Uterus (tissue), 2 donors: ENCODE measurements at regions not wholly inside any gene's neighbourhood (a gene's known extent, or its start where the extent isn't known, plus 50 kb on each side); places are given as distances from the start of the nearest gene placed in this dataset.

Source experiments
- POLR2A ChIP-seq, 2 donors: fragments of 450-650 bp; IDR thresholded peaks; one replicate each; pipeline ENCODE4 v1.6.1; 2016; ENCODE audit warnings: antibody characterized with exemption in 2 of 2, mild to moderate bottlenecking in 1 of 2, moderate library complexity in 1 of 2
- TF ChIP-seq, protein P1 (sequence below), 4 experiments: fragments of 200-600 bp in 2 of 4; fragments of 450-650 bp in 2 of 4; sonication (generic) in 2 of 4; IDR thresholded peaks; one replicate each; pipeline ENCODE4 v1.5.1; 2016 to 2019; ENCODE audit warnings: antibody characterized with exemption in 4 of 4, mild to moderate bottlenecking in 2 of 4, moderate library complexity in 1 of 4

DNA sequence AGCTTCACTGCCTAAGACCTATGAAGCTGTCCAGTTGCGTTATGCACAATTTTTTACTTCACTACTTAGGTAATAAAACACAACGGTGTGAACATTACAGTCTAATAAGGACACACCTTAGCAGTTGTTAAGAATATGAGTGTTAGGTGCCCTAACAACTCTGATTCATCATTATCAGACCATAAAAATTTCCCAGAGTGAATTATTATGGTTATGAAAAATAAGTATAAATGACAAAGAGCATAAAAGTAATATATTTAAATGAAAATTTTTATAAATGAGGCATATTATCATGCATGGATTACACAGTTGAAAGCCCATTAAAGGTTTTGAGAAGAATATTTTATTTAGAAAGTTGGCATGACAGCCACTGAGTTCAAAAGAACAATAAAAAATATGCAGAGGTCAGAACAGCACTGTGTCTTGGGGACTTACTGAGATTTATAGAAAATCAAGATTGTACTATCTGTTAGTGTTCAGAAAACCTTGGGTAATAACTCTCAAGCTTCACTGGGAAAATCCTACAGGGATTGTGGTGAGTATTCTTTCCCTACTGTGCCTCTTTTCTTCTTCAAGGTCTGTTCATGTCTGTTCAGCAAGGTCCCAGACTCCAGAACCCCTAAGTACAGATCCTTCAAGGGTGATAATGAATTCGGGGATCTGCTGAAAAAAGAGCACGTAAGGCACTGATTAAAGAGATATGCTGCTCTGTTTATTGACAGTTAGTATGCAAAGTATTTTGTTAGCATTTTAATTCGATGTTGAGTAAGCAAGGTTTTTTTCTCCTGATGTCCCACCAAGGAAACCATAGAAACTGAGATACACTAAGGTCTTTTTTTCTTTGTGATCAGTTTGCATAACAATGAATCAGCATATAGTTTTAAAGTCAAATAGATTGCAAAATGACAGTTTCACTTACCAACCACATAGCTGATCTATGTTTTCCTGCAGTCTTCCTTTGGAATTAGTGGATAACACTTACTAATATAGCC, 250.0 kb downstream of the DSEL start:
- TF ChIP-seq, protein P1, sequence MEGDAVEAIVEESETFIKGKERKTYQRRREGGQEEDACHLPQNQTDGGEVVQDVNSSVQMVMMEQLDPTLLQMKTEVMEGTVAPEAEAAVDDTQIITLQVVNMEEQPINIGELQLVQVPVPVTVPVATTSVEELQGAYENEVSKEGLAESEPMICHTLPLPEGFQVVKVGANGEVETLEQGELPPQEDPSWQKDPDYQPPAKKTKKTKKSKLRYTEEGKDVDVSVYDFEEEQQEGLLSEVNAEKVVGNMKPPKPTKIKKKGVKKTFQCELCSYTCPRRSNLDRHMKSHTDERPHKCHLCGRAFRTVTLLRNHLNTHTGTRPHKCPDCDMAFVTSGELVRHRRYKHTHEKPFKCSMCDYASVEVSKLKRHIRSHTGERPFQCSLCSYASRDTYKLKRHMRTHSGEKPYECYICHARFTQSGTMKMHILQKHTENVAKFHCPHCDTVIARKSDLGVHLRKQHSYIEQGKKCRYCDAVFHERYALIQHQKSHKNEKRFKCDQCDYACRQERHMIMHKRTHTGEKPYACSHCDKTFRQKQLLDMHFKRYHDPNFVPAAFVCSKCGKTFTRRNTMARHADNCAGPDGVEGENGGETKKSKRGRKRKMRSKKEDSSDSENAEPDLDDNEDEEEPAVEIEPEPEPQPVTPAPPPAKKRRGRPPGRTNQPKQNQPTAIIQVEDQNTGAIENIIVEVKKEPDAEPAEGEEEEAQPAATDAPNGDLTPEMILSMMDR (IDR thresholded peaks at IDR 0.05): no peak
- TF ChIP-seq POLR2A (IDR thresholded peaks at IDR 0.05): no peak
